OCI-LY3 (cell line): ENCODE measurements at regions not wholly inside any gene's neighbourhood (a gene's known extent, or its start where the extent isn't known, plus 50 kb on each side); places are given as distances from the start of the nearest gene placed in this dataset.

ENCODE experiments used
- EZH2phosphoT487 ChIP-seq: fragments of 200-600 bp; shearing (Covaris generic); IDR thresholded peaks from 2 replicates; pipeline ENCODE4 v1.6.1; 2018; ENCODE audit warnings: antibody characterized with exemption, mixed run types, low read depth
- TF ChIP-seq, protein P1 (sequence below): fragments of 200-600, 300-600 bp; sonication (generic); IDR thresholded peaks from 2 replicates; pipeline ENCODE4 v1.5.1; 2014; ENCODE audit warnings: antibody characterized with exemption, low read length, low read depth

DNA sequence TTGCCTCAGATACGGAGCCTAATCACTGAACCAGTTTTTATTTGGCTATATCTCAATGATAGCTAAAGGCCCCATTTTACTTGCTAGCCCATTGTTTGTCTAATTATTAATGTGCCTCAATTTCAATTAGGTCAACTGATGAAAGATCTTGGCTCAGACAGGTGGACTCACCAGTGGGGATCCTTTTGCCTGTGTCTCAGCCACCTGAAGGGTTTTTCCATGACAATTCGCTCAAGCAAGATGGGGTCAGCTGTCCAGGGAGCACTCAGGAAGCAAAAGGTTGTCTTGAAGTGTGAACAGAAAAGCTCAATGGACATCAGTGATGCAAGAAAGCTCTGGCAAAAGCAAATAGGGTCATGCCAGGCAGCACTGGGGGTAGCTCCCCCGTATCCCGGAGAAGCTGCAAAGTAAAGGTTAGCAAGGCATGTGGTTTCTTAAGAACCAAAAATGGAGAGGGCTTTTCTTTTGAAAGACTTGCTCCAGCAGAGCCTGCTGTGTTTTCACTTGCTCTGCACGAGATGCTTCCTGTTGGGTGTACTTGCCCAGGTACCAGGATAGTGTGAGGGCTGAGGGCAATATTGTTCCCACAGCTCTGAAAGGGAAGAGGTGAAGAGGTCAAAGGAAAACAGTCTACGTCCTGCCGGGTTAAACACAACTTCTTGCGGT lies 541.2 kb upstream of the CDH5 start:
- TF ChIP-seq, protein P1, sequence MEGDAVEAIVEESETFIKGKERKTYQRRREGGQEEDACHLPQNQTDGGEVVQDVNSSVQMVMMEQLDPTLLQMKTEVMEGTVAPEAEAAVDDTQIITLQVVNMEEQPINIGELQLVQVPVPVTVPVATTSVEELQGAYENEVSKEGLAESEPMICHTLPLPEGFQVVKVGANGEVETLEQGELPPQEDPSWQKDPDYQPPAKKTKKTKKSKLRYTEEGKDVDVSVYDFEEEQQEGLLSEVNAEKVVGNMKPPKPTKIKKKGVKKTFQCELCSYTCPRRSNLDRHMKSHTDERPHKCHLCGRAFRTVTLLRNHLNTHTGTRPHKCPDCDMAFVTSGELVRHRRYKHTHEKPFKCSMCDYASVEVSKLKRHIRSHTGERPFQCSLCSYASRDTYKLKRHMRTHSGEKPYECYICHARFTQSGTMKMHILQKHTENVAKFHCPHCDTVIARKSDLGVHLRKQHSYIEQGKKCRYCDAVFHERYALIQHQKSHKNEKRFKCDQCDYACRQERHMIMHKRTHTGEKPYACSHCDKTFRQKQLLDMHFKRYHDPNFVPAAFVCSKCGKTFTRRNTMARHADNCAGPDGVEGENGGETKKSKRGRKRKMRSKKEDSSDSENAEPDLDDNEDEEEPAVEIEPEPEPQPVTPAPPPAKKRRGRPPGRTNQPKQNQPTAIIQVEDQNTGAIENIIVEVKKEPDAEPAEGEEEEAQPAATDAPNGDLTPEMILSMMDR = no peak
- no peak for TF ChIP-seq EZH2phosphoT487
